CD8-positive, alpha-beta memory T cell (primary cell): ENCODE measurements at regions not wholly inside any gene's neighbourhood (a gene's known extent, or its start where the extent isn't known, plus 50 kb on each side); places are given as distances from the start of the nearest gene placed in this dataset.

Source experiments
- CTCF ChIA-PET: fragments of 350-600 bp; sonication (Branson Sonifier 250); formaldehyde crosslinking; loops from one replicate; lab custom pipeline; 2021; ENCODE audit warnings: antibody characterized with exemption; lab: Charles Lee
- POLR2A ChIA-PET: fragments of 350-600 bp; sonication (Branson Sonifier 250); formaldehyde crosslinking; loops from one replicate; lab custom pipeline; 2021; ENCODE audit warnings: antibody characterized with exemption; lab: Charles Lee
- DNase-seq, 5 donors: peaks; one replicate each; pipeline versions ENCODE4 v3.0.0 to v3.0.0-alpha.2; 2020 to 2022; ENCODE audit warnings: mixed read lengths in 1 of 5
- H3K27ac ChIP-seq: one replicate; pipeline ENCODE4 v1.7.0; 2013; ENCODE audit warnings: low read depth, mild to moderate bottlenecking, low read length, moderate library complexity
- H3K27me3 ChIP-seq: 2 replicates; pipeline ENCODE4 v1.7.0; 2013; ENCODE audit warnings: low read length, mild to moderate bottlenecking; ENCODE audit not compliant: insufficient read depth, poor library complexity, severe bottlenecking
- H3K36me3 ChIP-seq: 2 replicates; pipeline ENCODE4 v1.7.0; 2013; ENCODE audit warnings: mild to moderate bottlenecking, low read length, moderate library complexity; ENCODE audit not compliant: insufficient read depth
- H3K4me1 ChIP-seq: 2 replicates; pipeline ENCODE4 v1.7.0; 2013; ENCODE audit warnings: mild to moderate bottlenecking, low read length, moderate library complexity; ENCODE audit not compliant: insufficient read depth
- H3K4me3 ChIP-seq: 2 replicates; pipeline ENCODE4 v1.7.0; 2013; ENCODE audit warnings: mild to moderate bottlenecking, low read length
- H3K9me3 ChIP-seq: 2 replicates; pipeline ENCODE4 v1.7.0; 2013; ENCODE audit warnings: mild to moderate bottlenecking, low read length
- H3K27ac Mint-ChIP-seq, 8 donors: one replicate each; pipeline ENCODE4 v1.8.0; 2020 to 2021; ENCODE audit warnings: mixed read lengths in 8 of 8, mild to moderate bottlenecking in 6 of 8, inconsistent platforms in 3 of 8, moderate library complexity in 3 of 8
- H3K27me3 Mint-ChIP-seq, 2 donors: one replicate each; pipeline ENCODE4 v1.8.0; 2020 to 2021; ENCODE audit warnings: mixed read lengths in 2 of 2, mild to moderate bottlenecking in 1 of 2, moderate library complexity in 1 of 2
- H3K36me3 Mint-ChIP-seq, 3 donors: one replicate each; pipeline ENCODE4 v1.8.0; 2020 to 2021; ENCODE audit warnings: mixed read lengths in 3 of 3, inconsistent platforms in 1 of 3, mild to moderate bottlenecking in 1 of 3
- H3K4me1 Mint-ChIP-seq, 3 donors: one replicate each; pipeline ENCODE4 v1.8.0; 2020 to 2021; ENCODE audit warnings: mixed read lengths in 3 of 3, inconsistent platforms in 1 of 3, mild to moderate bottlenecking in 1 of 3
- H3K4me3 Mint-ChIP-seq, 7 donors: one replicate each; pipeline ENCODE4 v1.8.0; 2020 to 2021; ENCODE audit warnings: mixed read lengths in 7 of 7, mild to moderate bottlenecking in 6 of 7, moderate library complexity in 4 of 7, inconsistent platforms in 2 of 7
- H3K9me3 Mint-ChIP-seq, 5 donors: one replicate each; pipeline ENCODE4 v1.8.0; 2020 to 2022; ENCODE audit warnings: mixed read lengths in 5 of 5, mild to moderate bottlenecking in 3 of 5, moderate library complexity in 2 of 5, inconsistent platforms in 1 of 5

GRCh38 chr13:107585469-107586180, 629.7 kb downstream of the LIG4 start:
- no peaks in the 10 kb centered on the region for H3K4me1 Mint-ChIP-seq
- no peaks in the 10 kb centered on the region for H3K36me3 Mint-ChIP-seq
- H3K27ac Mint-ChIP-seq: no peak overlapping the region
- Histone ChIP-seq H3K4me1 (no peaks in the 10 kb centered on the region), H3K36me3 (no peaks in the 10 kb centered on the region), H3K9me3 (no peaks in the 10 kb centered on the region), H3K27me3 (no peaks in the 10 kb centered on the region), H3K4me3 (no peak overlapping the region), H3K27ac (no peak overlapping the region)
- no peaks in the 10 kb centered on the region for H3K27me3 Mint-ChIP-seq
- CTCF ChIA-PET: no interaction called here
- peaks cover under 1 to 33% (median 4%) of the 10 kb centered on the region in 5 donors for H3K9me3 Mint-ChIP-seq
- H3K4me3 Mint-ChIP-seq: no peak overlapping the region
- POLR2A ChIA-PET: no interaction called here
- no peak for DNase-seq

GRCh38 chr13:107582171-107582570, 633.2 kb downstream of the LIG4 start:
- Mint-ChIP-seq H3K36me3 (no peaks in the 10 kb centered on the region), H3K4me3 (no peak overlapping the region), H3K27ac (no peak overlapping the region), H3K9me3 (peaks cover 3 to 36% (median 5%) of the 10 kb centered on the region in 5 donors), H3K27me3 (no peaks in the 10 kb centered on the region), H3K4me1 (no peaks in the 10 kb centered on the region)
- H3K4me3 ChIP-seq: no peak overlapping the region
- POLR2A ChIA-PET: no interaction called here
- no peaks in the 10 kb centered on the region for H3K9me3 ChIP-seq
- no peaks in the 10 kb centered on the region for H3K4me1 ChIP-seq
- H3K36me3 ChIP-seq: no peaks in the 10 kb centered on the region
- CTCF ChIA-PET: no interaction called here
- H3K27ac ChIP-seq: no peak overlapping the region
- no peak for DNase-seq
- no peaks in the 10 kb centered on the region for H3K27me3 ChIP-seq

- no peaks in the 10 kb centered on the region for H3K27me3 ChIP-seq
- no peaks in the 10 kb centered on the region for H3K4me1 ChIP-seq
- H3K4me3 ChIP-seq: no peak overlapping the region
- H3K27ac Mint-ChIP-seq: no peak overlapping the region
- peaks cover 3 to 31% (median 5%) of the 10 kb centered on the region in 5 donors for H3K9me3 Mint-ChIP-seq
- CTCF ChIA-PET: no interaction called here
- no peak overlapping the region for H3K27ac ChIP-seq
- POLR2A ChIA-PET: no interaction called here
- H3K36me3 Mint-ChIP-seq: no peaks in the 10 kb centered on the region
- H3K9me3 ChIP-seq: no peaks in the 10 kb centered on the region
- no peak for DNase-seq
- no peaks in the 10 kb centered on the region for H3K4me1 Mint-ChIP-seq
- H3K4me3 Mint-ChIP-seq: no peak overlapping the region
- no peaks in the 10 kb centered on the region for H3K36me3 ChIP-seq
- H3K27me3 Mint-ChIP-seq: no peaks in the 10 kb centered on the region
Observed at GRCh38 chr13:107580741-107581412, 634.5 kb downstream of the LIG4 start.

GRCh38 chr13:107576430-107576829, 638.9 kb downstream of the LIG4 start:
- Mint-ChIP-seq H3K27me3 (no peaks in the 10 kb centered on the region), H3K27ac (no peak overlapping the region), H3K4me3 (no peak overlapping the region), H3K36me3 (no peaks in the 10 kb centered on the region), H3K4me1 (no peaks in the 10 kb centered on the region), H3K9me3 (peaks cover 4 to 16% (median 9%) of the 10 kb centered on the region in 5 donors)
- CTCF ChIA-PET: no interaction called here
- Histone ChIP-seq H3K9me3 (no peaks in the 10 kb centered on the region), H3K27ac (no peak overlapping the region), H3K27me3 (no peaks in the 10 kb centered on the region), H3K36me3 (no peaks in the 10 kb centered on the region), H3K4me1 (no peaks in the 10 kb centered on the region), H3K4me3 (no peak overlapping the region)
- DNase-seq: no peak
- POLR2A ChIA-PET: no interaction called here

- Histone ChIP-seq H3K4me3 (no peak overlapping the region), H3K9me3 (no peaks in the 10 kb centered on the region), H3K27ac (no peak overlapping the region), H3K4me1 (no peaks in the 10 kb centered on the region), H3K36me3 (no peaks in the 10 kb centered on the region), H3K27me3 (no peaks in the 10 kb centered on the region)
- no peaks in the 10 kb centered on the region for H3K27me3 Mint-ChIP-seq
- H3K9me3 Mint-ChIP-seq: peaks cover under 1 to 11% (median 9%) of the 10 kb centered on the region in 5 donors
- H3K4me3 Mint-ChIP-seq: no peak overlapping the region
- H3K36me3 Mint-ChIP-seq: no peaks in the 10 kb centered on the region
- ChIA-PET CTCF (no interaction called here), POLR2A (no interaction called here)
- H3K27ac Mint-ChIP-seq: no peak overlapping the region
- DNase-seq: no peak
- H3K4me1 Mint-ChIP-seq: no peaks in the 10 kb centered on the region
Observed at GRCh38 chr13:107574517-107575210, 640.7 kb downstream of the LIG4 start.

GRCh38 chr13:107573184-107573583, 642.2 kb downstream of the LIG4 start:
- H3K4me1 ChIP-seq: no peaks in the 10 kb centered on the region
- CTCF ChIA-PET: no interaction called here
- no peak for DNase-seq
- no peaks in the 10 kb centered on the region for H3K36me3 Mint-ChIP-seq
- POLR2A ChIA-PET: no interaction called here
- peaks cover 3 to 10% (median 8%) of the 10 kb centered on the region in 5 donors for H3K9me3 Mint-ChIP-seq
- H3K27me3 ChIP-seq: no peaks in the 10 kb centered on the region
- H3K27me3 Mint-ChIP-seq: no peaks in the 10 kb centered on the region
- H3K4me3 Mint-ChIP-seq: no peak overlapping the region
- H3K27ac Mint-ChIP-seq: no peak overlapping the region
- no peak overlapping the region for H3K27ac ChIP-seq
- no peaks in the 10 kb centered on the region for H3K36me3 ChIP-seq
- no peaks in the 10 kb centered on the region for H3K9me3 ChIP-seq
- H3K4me1 Mint-ChIP-seq: no peaks in the 10 kb centered on the region
- no peak overlapping the region for H3K4me3 ChIP-seq

GRCh38 chr13:107572156-107572555, 643.2 kb downstream of the LIG4 start:
- peaks cover 3 to 13% (median 10%) of the 10 kb centered on the region in 5 donors for H3K9me3 Mint-ChIP-seq
- H3K27ac Mint-ChIP-seq: no peak overlapping the region
- POLR2A ChIA-PET: no interaction called here
- CTCF ChIA-PET: no interaction called here
- H3K27me3 Mint-ChIP-seq: no peaks in the 10 kb centered on the region
- no peak for DNase-seq
- no peaks in the 10 kb centered on the region for H3K36me3 Mint-ChIP-seq
- Histone ChIP-seq H3K9me3 (no peaks in the 10 kb centered on the region), H3K27me3 (no peaks in the 10 kb centered on the region), H3K36me3 (no peaks in the 10 kb centered on the region), H3K27ac (no peak overlapping the region), H3K4me3 (no peak overlapping the region), H3K4me1 (no peaks in the 10 kb centered on the region)
- H3K4me1 Mint-ChIP-seq: no peaks in the 10 kb centered on the region
- H3K4me3 Mint-ChIP-seq: no peak overlapping the region

GRCh38 chr13:107568181-107568580, 647.2 kb downstream of the LIG4 start:
- H3K27me3 ChIP-seq: no peaks in the 10 kb centered on the region
- no peaks in the 10 kb centered on the region for H3K4me1 ChIP-seq
- no peak overlapping the region for H3K27ac ChIP-seq
- Mint-ChIP-seq H3K27me3 (no peaks in the 10 kb centered on the region), H3K4me3 (no peak overlapping the region), H3K27ac (no peak overlapping the region), H3K4me1 (no peaks in the 10 kb centered on the region), H3K36me3 (no peaks in the 10 kb centered on the region), H3K9me3 (peaks cover 3 to 18% (median 8%) of the 10 kb centered on the region in 5 donors)
- H3K9me3 ChIP-seq: no peaks in the 10 kb centered on the region
- H3K36me3 ChIP-seq: no peaks in the 10 kb centered on the region
- H3K4me3 ChIP-seq: no peak overlapping the region
- ChIA-PET POLR2A (no interaction called here), CTCF (no interaction called here)
- DNase-seq: no peak
